ENCODE measurements at regions not wholly inside any gene's neighbourhood (a gene's known extent, or its start where the extent isn't known, plus 50 kb on each side); places are given as distances from the start of the nearest gene placed in this dataset.

DNA sequence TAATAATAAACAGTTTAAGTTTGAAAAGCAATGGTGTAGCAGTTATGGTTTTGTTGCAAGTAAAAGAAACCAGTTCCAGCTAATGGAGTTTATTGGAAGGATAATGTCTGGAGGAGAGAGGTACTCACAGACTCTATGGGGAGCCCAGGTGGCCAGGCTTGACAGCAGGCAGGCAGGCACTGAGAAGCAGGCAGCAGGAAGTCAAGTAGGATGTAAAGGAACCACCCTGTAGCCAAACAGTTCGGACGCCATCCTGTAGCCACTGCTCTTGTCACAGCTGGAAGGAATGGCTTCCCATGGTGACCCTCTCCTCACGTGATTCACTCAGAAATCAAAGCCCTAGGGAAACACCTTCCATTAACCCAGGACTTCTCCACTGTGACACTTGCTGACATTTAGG is 96.7 kb upstream of the MC3R start:
- TF ChIP-seq, protein P1, sequence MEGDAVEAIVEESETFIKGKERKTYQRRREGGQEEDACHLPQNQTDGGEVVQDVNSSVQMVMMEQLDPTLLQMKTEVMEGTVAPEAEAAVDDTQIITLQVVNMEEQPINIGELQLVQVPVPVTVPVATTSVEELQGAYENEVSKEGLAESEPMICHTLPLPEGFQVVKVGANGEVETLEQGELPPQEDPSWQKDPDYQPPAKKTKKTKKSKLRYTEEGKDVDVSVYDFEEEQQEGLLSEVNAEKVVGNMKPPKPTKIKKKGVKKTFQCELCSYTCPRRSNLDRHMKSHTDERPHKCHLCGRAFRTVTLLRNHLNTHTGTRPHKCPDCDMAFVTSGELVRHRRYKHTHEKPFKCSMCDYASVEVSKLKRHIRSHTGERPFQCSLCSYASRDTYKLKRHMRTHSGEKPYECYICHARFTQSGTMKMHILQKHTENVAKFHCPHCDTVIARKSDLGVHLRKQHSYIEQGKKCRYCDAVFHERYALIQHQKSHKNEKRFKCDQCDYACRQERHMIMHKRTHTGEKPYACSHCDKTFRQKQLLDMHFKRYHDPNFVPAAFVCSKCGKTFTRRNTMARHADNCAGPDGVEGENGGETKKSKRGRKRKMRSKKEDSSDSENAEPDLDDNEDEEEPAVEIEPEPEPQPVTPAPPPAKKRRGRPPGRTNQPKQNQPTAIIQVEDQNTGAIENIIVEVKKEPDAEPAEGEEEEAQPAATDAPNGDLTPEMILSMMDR (IDR thresholded peaks at IDR 0.05; ENCODE audit: low read length) = no peak
- no peak for TF ChIP-seq EZH2 (optimal IDR thresholded peaks at IDR 0.05; ENCODE audit: low read depth, low read length)
- no peak for TF ChIP-seq EZH2phosphoT487 (IDR thresholded peaks at IDR 0.05; ENCODE audit: low read length)
